Right cardiac atrium (tissue), 5 donors: ENCODE measurements at regions not wholly inside any gene's neighbourhood (a gene's known extent, or its start where the extent isn't known, plus 50 kb on each side); places are given as distances from the start of the nearest gene placed in this dataset.
"Not testable (repeated sequence)": the region's sequence is repeated elsewhere in the genome, so short reads cannot be mapped to it uniquely, and the experiment has no call there.

Experiments
- ATAC-seq, 2 donors: fragments of 200-7000 bp; cut with Tn5 transposase; one replicate each; pipeline versions ENCODE4 v1.8.0 to v1.9.1; 2020; ENCODE audit warnings: moderate library complexity in 2 of 2, mild to moderate bottlenecking in 1 of 2
- DNase-seq, 3 donors: peaks; one replicate each; pipeline ENCODE4 v3.0.0-alpha.2; 2020
- H3K27ac ChIP-seq: one replicate; pipeline ENCODE4 v1.5.1; 2013; ENCODE audit warnings: mild to moderate bottlenecking, low read length, control low read depth, moderate library complexity
- H3K27me3 ChIP-seq: one replicate; pipeline ENCODE4 v1.6.1; 2013; ENCODE audit not compliant: control insufficient read depth, insufficient read depth
- H3K4me1 ChIP-seq: one replicate; pipeline ENCODE4 v1.6.1; 2013; ENCODE audit warnings: low read length; ENCODE audit not compliant: control insufficient read depth, insufficient read depth
- H3K4me3 ChIP-seq: one replicate; pipeline ENCODE4 v1.5.1; 2013; ENCODE audit warnings: low read length, control low read depth
- H3K9me3 ChIP-seq: one replicate; pipeline ENCODE4 v1.6.1; 2013; ENCODE audit warnings: low read length; ENCODE audit not compliant: control insufficient read depth
- WGBS: extraction: QIAGEN DNeasy Blood & Tissue Kit; methylation state at CpG from one replicate; pipeline ENCODE4 v1.1.7; 2013; 5-methylcytosine and 5-hydroxymethylcytosine counted together
- intact Hi-C, 4 donors: fragments of 100-400 bp; cut with DNase I; formaldehyde crosslinking; loops; one replicate each; pipeline versions ENCODE4 v1.11.0 to v1.14.0; 2022 to 2023
- donor health status: healthy with polysubstance abuse.
- donor health status: DM: no; HTN: yes; CAD: no.
- donor health status: DM: no; HTN: no; CAD: no.
- donor health status: DM: no; HTN: yes; CAD: no; lungs with severe emphysema.
- donor health status: DM: yes; HTN: yes; CAD: no.

- ATAC-seq: no peak
- no peaks in the 10 kb centered on the region for H3K27me3 ChIP-seq
- 89% methylated on average over 6 of the region's 6 CpGs for WGBS
These were observed 281.8 kb upstream of the TUT7 start for GRCh38 chr9:86636038-86636437.

GRCh38 chr9:86634501-86634900 lies 280.3 kb upstream of the TUT7 start:
- no peak overlapping the region for H3K4me3 ChIP-seq
- ATAC-seq (no peak), DNase-seq (no peak)
- H3K4me1 ChIP-seq: no peaks in the 10 kb centered on the region
- intact Hi-C loops: loop anchor here in 1 of 4 donors (10.0 kb wide), 1 partner anchor 310 kb away; the partner anchor contains the start of gene GAS1
- H3K9me3 ChIP-seq: no peaks in the 10 kb centered on the region
- H3K27ac ChIP-seq: no peak overlapping the region
- no peaks in the 10 kb centered on the region for H3K27me3 ChIP-seq
- 91% methylated on average over 1 of the region's 1 CpG for WGBS

More at GRCh38 chr9:86636038-86636437, 281.8 kb upstream of the TUT7 start:
- Histone ChIP-seq H3K4me3 (no peak overlapping the region), H3K4me1 (no peaks in the 10 kb centered on the region), H3K9me3 (no peaks in the 10 kb centered on the region), H3K27ac (no peak overlapping the region)
- intact Hi-C loops: loop anchor here in 1 of 4 donors (10.0 kb wide), 1 partner anchor 309 kb away; the partner anchor contains the start of gene GAS1
- no peak for DNase-seq

GRCh38 chr9:86633945-86634344 lies 279.7 kb upstream of the TUT7 start:
- Histone ChIP-seq H3K4me3 (no peak overlapping the region), H3K27ac (no peak overlapping the region), H3K27me3 (no peaks in the 10 kb centered on the region), H3K4me1 (no peaks in the 10 kb centered on the region), H3K9me3 (no peaks in the 10 kb centered on the region)
- DNase-seq: no peak
- intact Hi-C loops: loop anchor here in 1 of 4 donors (10.0 kb wide), 1 partner anchor 311 kb away; the partner anchor contains the start of gene GAS1
- no peak for ATAC-seq
- WGBS: 65% methylated on average over 3 of the region's 3 CpGs

GRCh38 chr9:86632537-86632936 lies 278.3 kb upstream of the TUT7 start:
- no peaks in the 10 kb centered on the region for H3K9me3 ChIP-seq
- H3K4me3 ChIP-seq: no peak overlapping the region
- ATAC-seq (peak in 1 of 2 donors; percentile 68), DNase-seq (peak in 2 of 3 donors; percentile 70 to 77)
- H3K4me1 ChIP-seq: no peaks in the 10 kb centered on the region
- no peak overlapping the region for H3K27ac ChIP-seq
- H3K27me3 ChIP-seq: no peaks in the 10 kb centered on the region
- WGBS: 82% methylated on average over 4 of the region's 4 CpGs
- intact Hi-C loops: loop anchor here in 1 of 4 donors (10.0 kb wide), 1 partner anchor 312 kb away; the partner anchor contains the start of gene GAS1

- intact Hi-C loops: no loop called here
- no peak for DNase-seq
- no peak for ATAC-seq
- Histone ChIP-seq H3K9me3 (no peaks in the 10 kb centered on the region), H3K4me3 (no peak overlapping the region), H3K27me3 (no peaks in the 10 kb centered on the region), H3K4me1 (no peaks in the 10 kb centered on the region), H3K27ac (no peak overlapping the region)
- 69% methylated on average over 3 of the region's 3 CpGs for WGBS
These were observed 275.3 kb upstream of the TUT7 start for GRCh38 chr9:86629530-86629929.

- H3K27me3 ChIP-seq: no peaks in the 10 kb centered on the region
- DNase-seq (no peak), ATAC-seq (no peak)
- H3K4me3 ChIP-seq: no peak overlapping the region
- H3K4me1 ChIP-seq: no peaks in the 10 kb centered on the region
- H3K27ac ChIP-seq: no peak overlapping the region
- 88% methylated on average over 5 of the region's 5 CpGs for WGBS
- no peaks in the 10 kb centered on the region for H3K9me3 ChIP-seq
- intact Hi-C loops: no loop called here
These were observed 272.6 kb upstream of the TUT7 start for GRCh38 chr9:86626802-86627201.

GRCh38 chr9:86624630-86625029 lies 270.4 kb upstream of the TUT7 start:
- H3K9me3 ChIP-seq: no peaks in the 10 kb centered on the region
- no peak for DNase-seq
- H3K27ac ChIP-seq: no peak overlapping the region
- 57% methylated on average over 5 of the region's 5 CpGs for WGBS
- H3K4me1 ChIP-seq: no peaks in the 10 kb centered on the region
- intact Hi-C loops: no loop called here
- H3K27me3 ChIP-seq: no peaks in the 10 kb centered on the region
- H3K4me3 ChIP-seq: no peak overlapping the region
- ATAC-seq: no peak

GRCh38 chr9:86614871-86615849 lies 260.9 kb upstream of the TUT7 start:
- 59% methylated on average over 6 of the region's 6 CpGs for WGBS
- no peak overlapping the region for H3K4me3 ChIP-seq
- no peaks in the 10 kb centered on the region for H3K27me3 ChIP-seq
- DNase-seq: peak in 1 of 3 donors; percentile 42
- intact Hi-C loops: loop anchor here in 1 of 4 donors (10.0 kb wide), 1 partner anchor 710 kb away; no protein-coding TSS in a partner anchor
- H3K9me3 ChIP-seq: no peaks in the 10 kb centered on the region
- H3K27ac ChIP-seq: no peak overlapping the region
- no peaks in the 10 kb centered on the region for H3K4me1 ChIP-seq
- ATAC-seq: no peak

- no peak for DNase-seq
- Histone ChIP-seq H3K4me3 (no peak overlapping the region), H3K9me3 (no peaks in the 10 kb centered on the region), H3K27me3 (no peaks in the 10 kb centered on the region), H3K27ac (no peak overlapping the region), H3K4me1 (no peaks in the 10 kb centered on the region)
- 88% methylated on average over 5 of the region's 5 CpGs for WGBS
- intact Hi-C loops: loop anchor here in 1 of 4 donors (10.0 kb wide), 1 partner anchor 711 kb away; no protein-coding TSS in a partner anchor
- ATAC-seq: no peak
These were observed 259.7 kb upstream of the TUT7 start for GRCh38 chr9:86613943-86614342.

- not testable (repeated sequence) for ATAC-seq
- intact Hi-C loops: loop anchor here in 1 of 4 donors (10.0 kb wide), 1 partner anchor 713 kb away; no protein-coding TSS in a partner anchor
These were observed 257.3 kb upstream of the TUT7 start for GRCh38 chr9:86611534-86611933.

GRCh38 chr9:86605303-86605702 lies 251.1 kb upstream of the TUT7 start:
- DNase-seq: no peak
- no peaks in the 10 kb centered on the region for H3K9me3 ChIP-seq
- H3K27me3 ChIP-seq: no peaks in the 10 kb centered on the region
- no peaks in the 10 kb centered on the region for H3K4me1 ChIP-seq
- H3K4me3 ChIP-seq: no peak overlapping the region
- no peak for ATAC-seq
- intact Hi-C loops: no loop called here
- 81% methylated on average over 3 of the region's 3 CpGs for WGBS
- no peak overlapping the region for H3K27ac ChIP-seq

More at GRCh38 chr9:86611534-86611933, 257.3 kb upstream of the TUT7 start:
- 87% methylated on average over 22 of the region's 27 CpGs for WGBS
- not testable (repeated sequence) for DNase-seq, H3K27me3 ChIP-seq, H3K27ac ChIP-seq, H3K9me3 ChIP-seq, H3K4me1 ChIP-seq, H3K4me3 ChIP-seq
